Progenitor cell of endocrine pancreas (in vitro differentiated cells): ENCODE measurements at regions not wholly inside any gene's neighbourhood (a gene's known extent, or its start where the extent isn't known, plus 50 kb on each side); places are given as distances from the start of the nearest gene placed in this dataset.

Experiments used
- DNase-seq: peaks from one replicate; pipeline ENCODE4 v3.0.0; 2021; ENCODE audit warnings: low spot score; ENCODE audit not compliant: unreplicated experiment
- H3K27ac Mint-ChIP-seq: 2 replicates; pipeline ENCODE4 v1.8.0; 2021; ENCODE audit warnings: mild to moderate bottlenecking, moderate library complexity, mixed read lengths
- H3K27me3 Mint-ChIP-seq: 2 replicates; pipeline ENCODE4 v1.8.0; 2021; ENCODE audit warnings: mixed read lengths
- H3K36me3 Mint-ChIP-seq: 2 replicates; pipeline ENCODE4 v1.8.0; 2022; ENCODE audit warnings: mixed read lengths; ENCODE audit not compliant: insufficient read depth
- H3K4me1 Mint-ChIP-seq: 2 replicates; pipeline ENCODE4 v1.8.0; 2021; ENCODE audit warnings: low read depth, mixed read lengths
- H3K4me3 Mint-ChIP-seq: 2 replicates; pipeline ENCODE4 v1.8.0; 2021; ENCODE audit warnings: low read depth, mild to moderate bottlenecking, moderate library complexity, mixed read lengths
- H3K9me3 Mint-ChIP-seq: 2 replicates; pipeline ENCODE4 v1.8.0; 2021; ENCODE audit warnings: low read depth, mixed read lengths
- CTCF ChIP-seq: fragments of 200-600 bp; sonication (generic); IDR thresholded peaks from one replicate; pipeline ENCODE4 v1.5.0; 2021; ENCODE audit warnings: antibody characterized with exemption, mild to moderate bottlenecking; ENCODE audit not compliant: unreplicated experiment

DNA sequence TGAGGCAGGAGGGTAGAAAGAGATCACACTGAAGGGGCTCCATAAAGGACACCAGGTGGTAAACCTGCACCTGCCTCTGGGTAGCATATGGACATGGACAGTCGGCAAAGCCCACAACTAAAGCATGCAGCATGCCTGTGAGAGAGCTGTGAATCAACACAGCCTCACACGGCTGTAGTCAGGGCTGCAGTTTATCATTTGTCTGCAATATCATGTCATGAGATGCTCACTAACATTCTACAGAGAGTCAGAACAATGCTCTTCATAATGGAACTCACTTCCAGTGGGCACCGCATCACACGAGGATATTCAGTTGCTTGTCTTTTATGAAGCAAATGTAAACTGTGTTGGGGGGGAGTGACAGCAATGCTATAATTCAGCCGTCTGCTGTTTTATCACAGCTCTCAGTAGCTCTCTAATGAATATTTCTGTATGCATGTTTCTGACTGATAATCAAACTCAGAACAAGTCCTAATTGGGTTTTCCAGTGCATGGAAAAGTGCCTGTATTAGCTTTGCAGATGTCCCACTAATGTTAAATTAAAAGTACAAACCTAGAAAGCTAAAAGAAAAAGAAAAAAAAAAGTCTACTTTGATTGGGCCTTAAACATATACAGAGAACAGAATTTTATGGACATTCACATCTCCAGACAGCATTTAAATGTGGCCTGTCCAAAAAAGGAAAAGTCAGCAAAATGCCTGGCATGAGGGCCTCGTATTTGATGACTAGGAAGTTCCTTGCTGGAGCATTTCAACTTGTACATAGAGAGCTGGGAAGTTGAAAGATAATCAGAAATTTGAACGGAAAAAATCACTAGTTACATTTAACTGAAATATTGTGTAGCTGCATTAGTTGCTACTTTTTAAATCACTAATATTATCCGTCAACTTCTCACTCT is 406.1 kb upstream of the SOX11 start:
- H3K9me3 Mint-ChIP-seq: peaks cover 7% of the 10 kb centered on the region
- H3K27ac Mint-ChIP-seq: no peak overlapping the region
- H3K36me3 Mint-ChIP-seq: no peaks in the 10 kb centered on the region
- no peak for DNase-seq
- peaks cover 11% of the 10 kb centered on the region for H3K4me1 Mint-ChIP-seq
- no peak for TF ChIP-seq CTCF
- H3K27me3 Mint-ChIP-seq: no peaks in the 10 kb centered on the region
- H3K4me3 Mint-ChIP-seq: no peak overlapping the region

DNA sequence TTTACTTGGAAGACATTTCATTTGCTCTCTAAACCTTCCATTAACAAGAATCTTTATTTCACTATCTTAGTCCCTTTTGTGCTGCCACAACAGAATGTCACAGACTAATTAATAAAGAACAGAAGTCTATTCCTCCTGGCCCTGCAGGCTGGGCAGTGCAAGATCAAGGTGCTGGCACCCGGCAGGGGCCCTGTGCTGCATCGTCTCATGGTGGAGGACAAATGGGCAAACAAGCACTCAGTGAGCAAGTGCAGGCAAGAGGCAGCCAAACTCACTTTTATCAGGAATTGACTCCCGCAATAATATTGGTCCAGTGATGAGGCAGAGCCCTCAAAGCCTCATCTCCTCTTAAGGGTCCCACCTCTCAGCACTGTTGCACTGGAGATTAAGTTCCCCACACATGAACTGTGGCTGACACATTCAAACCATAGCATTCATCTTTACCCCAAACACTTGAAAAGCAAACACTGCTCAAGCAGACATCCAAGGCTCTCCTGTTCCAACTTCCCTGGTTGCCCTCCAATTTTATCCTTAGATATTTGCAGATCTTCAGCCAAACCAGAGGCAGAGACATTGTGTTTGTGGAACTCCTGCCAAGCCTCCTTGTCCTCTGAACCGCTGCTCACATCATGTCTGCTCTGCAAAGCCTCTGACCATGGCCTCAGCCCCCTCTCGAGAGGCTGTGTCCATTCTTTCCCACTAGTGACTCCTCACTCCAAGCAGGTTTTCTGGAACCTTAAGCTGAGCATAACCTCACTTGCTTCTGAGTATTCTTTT is 404.4 kb upstream of the SOX11 start:
- peaks cover 11% of the 10 kb centered on the region for H3K4me1 Mint-ChIP-seq
- H3K27me3 Mint-ChIP-seq: no peaks in the 10 kb centered on the region
- H3K9me3 Mint-ChIP-seq: no peaks in the 10 kb centered on the region
- H3K4me3 Mint-ChIP-seq: no peak overlapping the region
- no peaks in the 10 kb centered on the region for H3K36me3 Mint-ChIP-seq
- no peak for TF ChIP-seq CTCF
- H3K27ac Mint-ChIP-seq: no peak overlapping the region
- DNase-seq: no peak

- no peak overlapping the region for H3K4me3 Mint-ChIP-seq
- no peak for DNase-seq
- no peak for TF ChIP-seq CTCF
- no peaks in the 10 kb centered on the region for H3K9me3 Mint-ChIP-seq
- peaks cover 2% of the 10 kb centered on the region for H3K4me1 Mint-ChIP-seq
- no peaks in the 10 kb centered on the region for H3K27me3 Mint-ChIP-seq
- no peaks in the 10 kb centered on the region for H3K36me3 Mint-ChIP-seq
- H3K27ac Mint-ChIP-seq: no peak overlapping the region
Measured at GRCh38 chr2:5290900-5291546, 401.2 kb upstream of the SOX11 start.

DNA sequence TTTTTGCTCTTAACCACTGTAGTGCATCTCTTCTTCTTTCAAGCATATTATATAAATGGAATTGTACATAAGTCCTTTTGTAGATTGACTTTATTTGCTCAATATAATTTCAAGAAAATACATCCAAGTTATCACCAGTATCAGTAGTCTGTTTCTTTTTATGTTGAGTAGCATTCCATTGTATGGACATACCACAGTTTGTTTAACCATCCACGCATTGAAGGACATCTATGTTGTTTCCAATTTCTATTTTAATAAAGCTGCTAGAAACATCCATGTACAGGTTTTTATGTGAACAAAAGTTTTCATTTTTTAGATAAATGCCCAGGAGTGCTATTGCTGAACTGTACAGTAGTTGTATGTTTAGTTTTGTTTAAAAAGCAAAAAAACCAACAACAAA is 387.5 kb upstream of the SOX11 start:
- Mint-ChIP-seq H3K9me3 (peaks cover 19% of the 10 kb centered on the region), H3K4me3 (no peak overlapping the region), H3K27ac (no peak overlapping the region), H3K27me3 (no peaks in the 10 kb centered on the region), H3K36me3 (no peaks in the 10 kb centered on the region), H3K4me1 (no peaks in the 10 kb centered on the region)
- DNase-seq: no peak
- TF ChIP-seq CTCF: no peak

GRCh38 chr2:5315041-5315440 is 377.1 kb upstream of the SOX11 start:
- H3K36me3 Mint-ChIP-seq: no peaks in the 10 kb centered on the region
- TF ChIP-seq CTCF: no peak
- DNase-seq: no peak
- H3K4me3 Mint-ChIP-seq: no peak overlapping the region
- peaks cover 3% of the 10 kb centered on the region for H3K27me3 Mint-ChIP-seq
- H3K27ac Mint-ChIP-seq: no peak overlapping the region
- H3K9me3 Mint-ChIP-seq: no peaks in the 10 kb centered on the region
- H3K4me1 Mint-ChIP-seq: peaks cover 14% of the 10 kb centered on the region
